ENCODE measurements at regions not wholly inside any gene's neighbourhood (a gene's known extent, or its start where the extent isn't known, plus 50 kb on each side); places are given as distances from the start of the nearest gene placed in this dataset.
"Not testable (repeated sequence)": the region's sequence is repeated elsewhere in the genome, so short reads cannot be mapped to it uniquely, and the experiment has no call there.

- H3K4me3 Mint-ChIP-seq: no peak overlapping the region
- no peak overlapping the region for H3K27ac Mint-ChIP-seq
- no peak for DNase-seq
- CTCF ChIA-PET: no interaction called here
- ATAC-seq: no peak
- POLR2A ChIA-PET: no interaction called here
- H3K4me1 Mint-ChIP-seq (ENCODE audit: low read depth): no peaks in the 10 kb centered on the region
- H3K9me3 Mint-ChIP-seq (ENCODE audit: insufficient read depth): no peaks in the 10 kb centered on the region
- H3K27me3 Mint-ChIP-seq (ENCODE audit: low read depth): no peaks in the 10 kb centered on the region
- H3K36me3 Mint-ChIP-seq (ENCODE audit: low read depth): no peaks in the 10 kb centered on the region
Measured at GRCh38 chr4:42785817-42786216, 106.7 kb upstream of the GRXCR1 start.

GRCh38 chr4:42781315-42781714, 111.2 kb upstream of the GRXCR1 start:
- Mint-ChIP-seq H3K4me1 (ENCODE audit: low read depth) (no peaks in the 10 kb centered on the region), H3K36me3 (ENCODE audit: low read depth) (no peaks in the 10 kb centered on the region), H3K4me3 (no peak overlapping the region), H3K9me3 (ENCODE audit: insufficient read depth) (no peaks in the 10 kb centered on the region), H3K27me3 (ENCODE audit: low read depth) (no peaks in the 10 kb centered on the region), H3K27ac (no peak overlapping the region)
- DNase-seq (no peak), ATAC-seq (no peak)
- CTCF ChIA-PET: no interaction called here
- POLR2A ChIA-PET: no interaction called here

- ATAC-seq (no peak), DNase-seq (no peak)
- H3K27me3 Mint-ChIP-seq (ENCODE audit: low read depth): no peaks in the 10 kb centered on the region
- ChIA-PET CTCF (interaction anchor here (1.2 kb wide), 1 partner anchor 11 kb away, joined by 3 read pairs; no protein-coding TSS in a partner anchor), POLR2A (no interaction called here)
- H3K4me1 Mint-ChIP-seq (ENCODE audit: low read depth): no peaks in the 10 kb centered on the region
- no peaks in the 10 kb centered on the region for H3K9me3 Mint-ChIP-seq (ENCODE audit: insufficient read depth)
- no peak overlapping the region for H3K4me3 Mint-ChIP-seq
- no peaks in the 10 kb centered on the region for H3K36me3 Mint-ChIP-seq (ENCODE audit: low read depth)
- no peak overlapping the region for H3K27ac Mint-ChIP-seq
Measured at GRCh38 chr4:42778349-42778748, 114.2 kb upstream of the GRXCR1 start.

- no peak overlapping the region for H3K27ac Mint-ChIP-seq
- POLR2A ChIA-PET: interaction anchor here (0.8 to 0.9 kb wide), 2 partner anchors 12 to 112 kb away, joined by 3 read pairs; partner anchors contain the start of gene ATP8A1
- peaks cover 11% of the 10 kb centered on the region for H3K27me3 Mint-ChIP-seq (ENCODE audit: low read depth)
- ATAC-seq (no peak), DNase-seq (peak; percentile 29)
- no peaks in the 10 kb centered on the region for H3K4me1 Mint-ChIP-seq (ENCODE audit: low read depth)
- no peak overlapping the region for H3K4me3 Mint-ChIP-seq
- no peaks in the 10 kb centered on the region for H3K36me3 Mint-ChIP-seq (ENCODE audit: low read depth)
- CTCF ChIA-PET: interaction anchor here (0.7 to 3.1 kb wide), 13 partner anchors 10 to 201 kb away, joined by 3 to 32 read pairs (median 3); no protein-coding TSS in a partner anchor
- no peaks in the 10 kb centered on the region for H3K9me3 Mint-ChIP-seq (ENCODE audit: insufficient read depth)
Measured at GRCh38 chr4:42768125-42768748, 111.3 kb upstream of the ATP8A1 start.

- DNase-seq (no peak), ATAC-seq (no peak)
- CTCF ChIA-PET: interaction anchor here (0.7 to 3.1 kb wide), 11 partner anchors 10 to 200 kb away, joined by 3 to 32 read pairs (median 3); no protein-coding TSS in a partner anchor
- Mint-ChIP-seq H3K36me3 (ENCODE audit: low read depth) (no peaks in the 10 kb centered on the region), H3K9me3 (ENCODE audit: insufficient read depth) (no peaks in the 10 kb centered on the region), H3K4me3 (no peak overlapping the region), H3K27me3 (ENCODE audit: low read depth) (peaks cover 11% of the 10 kb centered on the region), H3K27ac (no peak overlapping the region), H3K4me1 (ENCODE audit: low read depth) (no peaks in the 10 kb centered on the region)
- POLR2A ChIA-PET: interaction anchor here (0.8 to 0.9 kb wide), 2 partner anchors 11 to 111 kb away, joined by 3 read pairs; partner anchors contain the start of gene ATP8A1
Measured at GRCh38 chr4:42767669-42768068, 110.8 kb upstream of the ATP8A1 start.

GRCh38 chr4:42761804-42762203, 104.9 kb upstream of the ATP8A1 start:
- Mint-ChIP-seq H3K4me3 (no peak overlapping the region), H3K4me1 (ENCODE audit: low read depth) (no peaks in the 10 kb centered on the region), H3K27ac (no peak overlapping the region), H3K9me3 (ENCODE audit: insufficient read depth) (no peaks in the 10 kb centered on the region), H3K27me3 (ENCODE audit: low read depth) (peaks cover 5% of the 10 kb centered on the region), H3K36me3 (ENCODE audit: low read depth) (no peaks in the 10 kb centered on the region)
- POLR2A ChIA-PET: no interaction called here
- CTCF ChIA-PET: no interaction called here
- no peak for DNase-seq
- no peak for ATAC-seq

- CTCF ChIA-PET; H3K27ac Mint-ChIP-seq; H3K27me3 Mint-ChIP-seq (ENCODE audit: low read depth); H3K9me3 Mint-ChIP-seq (ENCODE audit: insufficient read depth); H3K4me1 Mint-ChIP-seq (ENCODE audit: low read depth); H3K36me3 Mint-ChIP-seq (ENCODE audit: low read depth); H3K4me3 Mint-ChIP-seq; DNase-seq; ATAC-seq; POLR2A ChIA-PET: not testable (repeated sequence)
Measured at GRCh38 chr4:42754965-42755364, 98.1 kb upstream of the ATP8A1 start.

- Mint-ChIP-seq H3K4me3 (no peak overlapping the region), H3K4me1 (ENCODE audit: low read depth) (no peaks in the 10 kb centered on the region), H3K9me3 (ENCODE audit: insufficient read depth) (no peaks in the 10 kb centered on the region), H3K36me3 (ENCODE audit: low read depth) (no peaks in the 10 kb centered on the region), H3K27me3 (ENCODE audit: low read depth) (peaks cover 2% of the 10 kb centered on the region), H3K27ac (no peak overlapping the region)
- ChIA-PET CTCF (interaction anchor here (0.9 to 6.0 kb wide), 4 partner anchors 16 to 183 kb away, joined by 3 to 49 read pairs (median 4); partner anchors contain the start of gene ATP8A1), POLR2A (no interaction called here)
- no peak for ATAC-seq
- no peak for DNase-seq
Measured at GRCh38 chr4:42751587-42751986, 94.7 kb upstream of the ATP8A1 start.

GRCh38 chr4:42750856-42751255, 94.0 kb upstream of the ATP8A1 start:
- Mint-ChIP-seq H3K4me1 (ENCODE audit: low read depth) (no peaks in the 10 kb centered on the region), H3K27ac (no peak overlapping the region), H3K9me3 (ENCODE audit: insufficient read depth) (peaks cover 3% of the 10 kb centered on the region), H3K4me3 (no peak overlapping the region), H3K36me3 (ENCODE audit: low read depth) (no peaks in the 10 kb centered on the region), H3K27me3 (ENCODE audit: low read depth) (peaks cover 2% of the 10 kb centered on the region)
- ChIA-PET CTCF (interaction anchor here (0.9 to 6.0 kb wide), 5 partner anchors 17 to 182 kb away, joined by 3 to 49 read pairs (median 4); partner anchors contain the start of gene ATP8A1), POLR2A (no interaction called here)
- DNase-seq (no peak), ATAC-seq (no peak)

- peaks cover 8% of the 10 kb centered on the region for H3K9me3 Mint-ChIP-seq (ENCODE audit: insufficient read depth)
- ATAC-seq (no peak), DNase-seq (peak; percentile 47)
- H3K4me3 Mint-ChIP-seq: no peak overlapping the region
- H3K27me3 Mint-ChIP-seq (ENCODE audit: low read depth): no peaks in the 10 kb centered on the region
- ChIA-PET POLR2A (no interaction called here), CTCF (interaction anchor here (0.6 to 6.0 kb wide), 8 partner anchors 14 to 183 kb away, joined by 3 to 49 read pairs (median 4); partner anchors contain the start of gene ATP8A1)
- H3K27ac Mint-ChIP-seq: no peak overlapping the region
- no peaks in the 10 kb centered on the region for H3K4me1 Mint-ChIP-seq (ENCODE audit: low read depth)
- H3K36me3 Mint-ChIP-seq (ENCODE audit: low read depth): peaks cover 3% of the 10 kb centered on the region
Measured at GRCh38 chr4:42750091-42750490, 93.2 kb upstream of the ATP8A1 start.

GRCh38 chr4:42747971-42748370, 91.1 kb upstream of the ATP8A1 start:
- ATAC-seq (no peak), DNase-seq (no peak)
- H3K36me3 Mint-ChIP-seq (ENCODE audit: low read depth): peaks cover 3% of the 10 kb centered on the region
- no peaks in the 10 kb centered on the region for H3K27me3 Mint-ChIP-seq (ENCODE audit: low read depth)
- POLR2A ChIA-PET: no interaction called here
- no peak overlapping the region for H3K4me3 Mint-ChIP-seq
- peaks cover 8% of the 10 kb centered on the region for H3K9me3 Mint-ChIP-seq (ENCODE audit: insufficient read depth)
- no peak overlapping the region for H3K27ac Mint-ChIP-seq
- CTCF ChIA-PET: interaction anchor here (1.9 to 3.0 kb wide), 2 partner anchors 30 to 179 kb away, joined by 3 to 11 read pairs; no protein-coding TSS in a partner anchor
- no peaks in the 10 kb centered on the region for H3K4me1 Mint-ChIP-seq (ENCODE audit: low read depth)

- Mint-ChIP-seq H3K36me3 (ENCODE audit: low read depth) (no peaks in the 10 kb centered on the region), H3K27me3 (ENCODE audit: low read depth) (no peaks in the 10 kb centered on the region), H3K4me3 (no peak overlapping the region), H3K27ac (no peak overlapping the region), H3K9me3 (ENCODE audit: insufficient read depth) (peaks cover 4% of the 10 kb centered on the region), H3K4me1 (ENCODE audit: low read depth) (no peaks in the 10 kb centered on the region)
- ATAC-seq (no peak), DNase-seq (no peak)
- CTCF ChIA-PET: interaction anchor here (1.2 to 1.7 kb wide), 2 partner anchors 13 to 218 kb away, joined by 3 to 4 read pairs; no protein-coding TSS in a partner anchor
- POLR2A ChIA-PET: no interaction called here
Measured at GRCh38 chr4:42736527-42737195, 79.8 kb upstream of the ATP8A1 start.
